HCT116 (cell line): ENCODE measurements at regions not wholly inside any gene's neighbourhood (a gene's known extent, or its start where the extent isn't known, plus 50 kb on each side); places are given as distances from the start of the nearest gene placed in this dataset.

Experiments
- EZH2phosphoT487 ChIP-seq: fragments of 200-600 bp; IDR thresholded peaks from 2 replicates; pipeline ENCODE4 v1.6.1; 2018; ENCODE audit warnings: antibody characterized with exemption, borderline replicate concordance
- JUND ChIP-seq: IDR thresholded peaks from 2 replicates; pipeline ENCODE4 v1.6.1; 2012
- MAX ChIP-seq: IDR thresholded peaks from 2 replicates; pipeline ENCODE4 v1.6.1; 2012
- POLR2A ChIP-seq: IDR thresholded peaks from 2 replicates; pipeline ENCODE4 v1.7.0; 2011; ENCODE audit warnings: borderline replicate concordance; ENCODE audit not compliant: insufficient read depth, insufficient read length; ENCODE audit errors: extremely low read depth
- RAD21 ChIP-seq: IDR thresholded peaks from 2 replicates; pipeline ENCODE4 v1.6.1; 2012; ENCODE audit warnings: low read depth, mild to moderate bottlenecking

- TF ChIP-seq JUND (no peak), POLR2A (no peak), EZH2phosphoT487 (no peak), RAD21 (no peak), MAX (no peak)
These were observed 119.3 kb downstream of the ASB9 start for GRCh38 chrX:15150586-15150985.
